ENCODE measurements at regions not wholly inside any gene's neighbourhood (a gene's known extent, or its start where the extent isn't known, plus 50 kb on each side); places are given as distances from the start of the nearest gene placed in this dataset.

DNA sequence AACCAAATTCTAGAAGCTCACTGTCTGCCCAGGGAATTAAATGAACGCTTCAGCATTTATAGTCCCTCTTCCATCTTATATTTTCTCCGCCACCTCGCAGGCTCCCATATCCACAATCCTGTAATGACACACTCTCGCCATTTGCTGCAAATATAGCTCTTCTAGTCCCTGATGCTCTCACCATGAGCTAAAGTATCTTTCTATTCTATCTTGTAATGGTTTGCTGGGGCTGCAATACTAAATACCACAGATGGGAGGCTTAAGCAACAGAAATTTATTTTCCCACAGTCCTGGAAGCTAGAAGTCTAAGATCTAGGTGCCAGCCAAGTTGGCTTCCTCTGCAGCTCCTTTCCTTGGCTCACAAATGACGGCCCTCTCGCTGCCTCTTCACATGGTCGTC is 106.9 kb upstream of the NPHP3 start:
- TF ChIP-seq, protein P1, sequence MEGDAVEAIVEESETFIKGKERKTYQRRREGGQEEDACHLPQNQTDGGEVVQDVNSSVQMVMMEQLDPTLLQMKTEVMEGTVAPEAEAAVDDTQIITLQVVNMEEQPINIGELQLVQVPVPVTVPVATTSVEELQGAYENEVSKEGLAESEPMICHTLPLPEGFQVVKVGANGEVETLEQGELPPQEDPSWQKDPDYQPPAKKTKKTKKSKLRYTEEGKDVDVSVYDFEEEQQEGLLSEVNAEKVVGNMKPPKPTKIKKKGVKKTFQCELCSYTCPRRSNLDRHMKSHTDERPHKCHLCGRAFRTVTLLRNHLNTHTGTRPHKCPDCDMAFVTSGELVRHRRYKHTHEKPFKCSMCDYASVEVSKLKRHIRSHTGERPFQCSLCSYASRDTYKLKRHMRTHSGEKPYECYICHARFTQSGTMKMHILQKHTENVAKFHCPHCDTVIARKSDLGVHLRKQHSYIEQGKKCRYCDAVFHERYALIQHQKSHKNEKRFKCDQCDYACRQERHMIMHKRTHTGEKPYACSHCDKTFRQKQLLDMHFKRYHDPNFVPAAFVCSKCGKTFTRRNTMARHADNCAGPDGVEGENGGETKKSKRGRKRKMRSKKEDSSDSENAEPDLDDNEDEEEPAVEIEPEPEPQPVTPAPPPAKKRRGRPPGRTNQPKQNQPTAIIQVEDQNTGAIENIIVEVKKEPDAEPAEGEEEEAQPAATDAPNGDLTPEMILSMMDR (IDR thresholded peaks at IDR 0.05): no peak
- TF ChIP-seq POLR2A (IDR thresholded peaks at IDR 0.05): no peak

Data from testis (tissue), 2 donors.